ENCODE measurements at regions not wholly inside any gene's neighbourhood (a gene's known extent, or its start where the extent isn't known, plus 50 kb on each side); places are given as distances from the start of the nearest gene placed in this dataset.

DNA sequence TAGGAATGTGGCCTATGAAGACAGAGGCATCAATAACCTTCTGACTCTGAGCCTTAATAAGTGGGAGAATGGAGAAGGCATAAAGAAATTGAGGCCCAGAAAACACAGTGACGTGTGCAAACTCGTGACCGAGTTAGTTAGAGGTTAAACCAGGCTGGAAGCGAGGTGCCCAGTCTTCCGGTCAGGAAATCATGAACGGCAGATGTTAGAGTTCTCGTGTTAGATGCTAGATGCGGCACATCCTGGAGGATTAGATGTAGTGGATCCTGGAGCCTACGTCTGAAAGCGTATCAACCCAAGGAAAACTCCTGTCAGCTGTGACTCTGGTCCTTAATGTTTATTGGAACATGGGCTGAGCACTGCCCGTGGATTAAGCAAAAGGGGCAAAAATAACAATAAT lies 275.9 kb downstream of the TCF7L2 start:
- TF ChIP-seq BCL6 (CRISPR knock-in tag; IDR thresholded peaks at IDR 0.05) = no peak
- TF ChIP-seq, protein P1, sequence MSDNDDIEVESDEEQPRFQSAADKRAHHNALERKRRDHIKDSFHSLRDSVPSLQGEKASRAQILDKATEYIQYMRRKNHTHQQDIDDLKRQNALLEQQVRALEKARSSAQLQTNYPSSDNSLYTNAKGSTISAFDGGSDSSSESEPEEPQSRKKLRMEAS (CRISPR knock-in tag; IDR thresholded peaks at IDR 0.05) = no peak
- no peak for TF ChIP-seq BHLHE40 (IDR thresholded peaks at IDR 0.05; ENCODE audit: low read length)
- TF ChIP-seq SP1 (CRISPR knock-in tag; IDR thresholded peaks at IDR 0.05) = no peak

Measured in K562 (cell line).